ENCODE measurements at regions not wholly inside any gene's neighbourhood (a gene's known extent, or its start where the extent isn't known, plus 50 kb on each side); places are given as distances from the start of the nearest gene placed in this dataset.

GRCh38 chr12:39043424-39043822 is 138.0 kb upstream of the CPNE8 start:
- DNase-seq = no peak

- DNase-seq = no peak
These were observed 134.9 kb upstream of the CPNE8 start for GRCh38 chr12:39040275-39040674.

- peak in 1 of 2 experiments; percentile 49 for DNase-seq
These were observed 131.7 kb upstream of the CPNE8 start for GRCh38 chr12:39037115-39037514.

GRCh38 chr12:39036105-39036504 is 130.7 kb upstream of the CPNE8 start:
- no peak for DNase-seq

GRCh38 chr12:39033782-39034181 is 128.4 kb upstream of the CPNE8 start:
- DNase-seq = no peak

GRCh38 chr12:39032448-39032847 is 127.1 kb upstream of the CPNE8 start:
- DNase-seq = no peak

- no peak for DNase-seq
These were observed 126.6 kb upstream of the CPNE8 start for GRCh38 chr12:39032034-39032433.

GRCh38 chr12:39028382-39028781 is 123.0 kb upstream of the CPNE8 start:
- no peak for DNase-seq

GRCh38 chr12:39012870-39013269 is 107.5 kb upstream of the CPNE8 start:
- no peak for DNase-seq

- DNase-seq = no peak
These were observed 105.8 kb upstream of the CPNE8 start for GRCh38 chr12:39011166-39011565.

GRCh38 chr12:39010406-39010805 is 105.0 kb upstream of the CPNE8 start:
- no peak for DNase-seq

GRCh38 chr12:39007619-39008018 is 102.2 kb upstream of the CPNE8 start:
- DNase-seq = no peak

GRCh38 chr12:39006286-39006685 is 100.9 kb upstream of the CPNE8 start:
- no peak for DNase-seq

GRCh38 chr12:39005671-39006070 is 100.3 kb upstream of the CPNE8 start:
- no peak for DNase-seq

GRCh38 chr12:39003541-39004155 is 98.3 kb upstream of the CPNE8 start:
- DNase-seq = no peak

- DNase-seq = no peak
These were observed 95.0 kb upstream of the CPNE8 start for GRCh38 chr12:39000370-39000769.

GRCh38 chr12:38998887-38999482 is 93.6 kb upstream of the CPNE8 start:
- DNase-seq = peak; percentile 1 to 3

- no peak for DNase-seq
These were observed 89.9 kb upstream of the CPNE8 start for GRCh38 chr12:38995249-38995648.

- no peak for DNase-seq
These were observed 80.6 kb upstream of the CPNE8 start for GRCh38 chr12:38985961-38986360.

GRCh38 chr12:38984388-38984787 is 79.0 kb upstream of the CPNE8 start:
- no peak for DNase-seq

- no peak for DNase-seq
These were observed 77.8 kb upstream of the CPNE8 start for GRCh38 chr12:38983117-38983571.

GRCh38 chr12:38977132-38977531 is 71.7 kb upstream of the CPNE8 start:
- no peak for DNase-seq

GRCh38 chr12:38969706-38970105 is 64.3 kb upstream of the CPNE8 start:
- no peak for DNase-seq

- DNase-seq = no peak
These were observed 56.3 kb upstream of the CPNE8 start for GRCh38 chr12:38961683-38962082.

- no peak for DNase-seq
These were observed 55.6 kb upstream of the CPNE8 start for GRCh38 chr12:38961012-38961411.

Data from NCI-H187 (cell line).